Epithelial cell of proximal tubule (primary cell): ENCODE measurements at regions not wholly inside any gene's neighbourhood (a gene's known extent, or its start where the extent isn't known, plus 50 kb on each side); places are given as distances from the start of the nearest gene placed in this dataset.

Source experiments
- DNase-seq: peaks from one replicate; pipeline ENCODE4 v3.0.0-alpha.2; 2011; ENCODE audit warnings: low read depth
- H3K4me3 ChIP-seq: 2 replicates; pipeline ENCODE4 v1.5.1; 2011; ENCODE audit warnings: low read depth, mild to moderate bottlenecking, low read length
- TF ChIP-seq, protein P1 (sequence below): conservative IDR thresholded peaks from 2 replicates; pipeline ENCODE4 v1.5.1; 2012; ENCODE audit warnings: low read depth, mild to moderate bottlenecking, low read length

DNA sequence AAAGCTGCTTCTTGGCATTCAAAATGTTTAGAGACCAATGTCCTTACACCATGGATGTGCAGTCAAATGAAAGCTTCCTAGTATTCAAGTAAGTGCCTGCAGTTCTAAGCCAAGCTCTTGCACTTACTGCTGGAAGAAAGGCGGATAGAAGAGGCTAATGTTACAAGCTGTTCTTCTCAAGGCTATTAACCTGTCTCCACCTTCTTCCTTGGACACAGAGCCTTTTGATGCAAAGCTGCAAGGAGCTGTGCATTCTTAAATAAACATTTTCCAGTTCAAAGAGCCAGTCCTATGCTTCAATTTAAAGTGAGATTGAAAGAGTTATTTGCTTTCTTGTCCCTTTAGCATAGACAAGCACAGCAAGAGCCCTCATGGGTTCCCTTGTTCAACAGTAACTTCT is 167.9 kb upstream of the RUNX1 start:
- TF ChIP-seq, protein P1, sequence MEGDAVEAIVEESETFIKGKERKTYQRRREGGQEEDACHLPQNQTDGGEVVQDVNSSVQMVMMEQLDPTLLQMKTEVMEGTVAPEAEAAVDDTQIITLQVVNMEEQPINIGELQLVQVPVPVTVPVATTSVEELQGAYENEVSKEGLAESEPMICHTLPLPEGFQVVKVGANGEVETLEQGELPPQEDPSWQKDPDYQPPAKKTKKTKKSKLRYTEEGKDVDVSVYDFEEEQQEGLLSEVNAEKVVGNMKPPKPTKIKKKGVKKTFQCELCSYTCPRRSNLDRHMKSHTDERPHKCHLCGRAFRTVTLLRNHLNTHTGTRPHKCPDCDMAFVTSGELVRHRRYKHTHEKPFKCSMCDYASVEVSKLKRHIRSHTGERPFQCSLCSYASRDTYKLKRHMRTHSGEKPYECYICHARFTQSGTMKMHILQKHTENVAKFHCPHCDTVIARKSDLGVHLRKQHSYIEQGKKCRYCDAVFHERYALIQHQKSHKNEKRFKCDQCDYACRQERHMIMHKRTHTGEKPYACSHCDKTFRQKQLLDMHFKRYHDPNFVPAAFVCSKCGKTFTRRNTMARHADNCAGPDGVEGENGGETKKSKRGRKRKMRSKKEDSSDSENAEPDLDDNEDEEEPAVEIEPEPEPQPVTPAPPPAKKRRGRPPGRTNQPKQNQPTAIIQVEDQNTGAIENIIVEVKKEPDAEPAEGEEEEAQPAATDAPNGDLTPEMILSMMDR: no peak
- no peak overlapping the region for H3K4me3 ChIP-seq
- no peak for DNase-seq

DNA sequence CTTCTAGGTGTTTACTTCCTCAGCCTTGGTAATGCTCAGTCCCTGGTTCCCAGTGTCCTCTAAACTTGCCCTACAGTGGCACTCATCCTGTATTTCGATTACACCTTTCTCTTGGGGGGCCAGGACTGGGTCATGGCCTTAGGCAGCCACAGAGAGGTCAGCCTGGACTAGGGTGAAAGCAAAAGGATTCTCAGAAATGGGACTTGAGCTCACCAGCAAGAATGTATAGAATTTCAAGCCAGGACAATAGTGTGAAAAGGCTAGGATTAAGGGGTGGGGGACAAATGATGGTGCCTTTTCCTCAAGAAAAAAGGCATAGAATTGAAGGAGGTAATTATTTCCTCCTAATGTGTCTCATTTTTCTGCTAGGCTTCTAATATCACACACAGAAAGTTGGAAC is 166.8 kb upstream of the RUNX1 start:
- TF ChIP-seq, protein P1: no peak
- no peak for DNase-seq
- H3K4me3 ChIP-seq: no peak overlapping the region

DNA sequence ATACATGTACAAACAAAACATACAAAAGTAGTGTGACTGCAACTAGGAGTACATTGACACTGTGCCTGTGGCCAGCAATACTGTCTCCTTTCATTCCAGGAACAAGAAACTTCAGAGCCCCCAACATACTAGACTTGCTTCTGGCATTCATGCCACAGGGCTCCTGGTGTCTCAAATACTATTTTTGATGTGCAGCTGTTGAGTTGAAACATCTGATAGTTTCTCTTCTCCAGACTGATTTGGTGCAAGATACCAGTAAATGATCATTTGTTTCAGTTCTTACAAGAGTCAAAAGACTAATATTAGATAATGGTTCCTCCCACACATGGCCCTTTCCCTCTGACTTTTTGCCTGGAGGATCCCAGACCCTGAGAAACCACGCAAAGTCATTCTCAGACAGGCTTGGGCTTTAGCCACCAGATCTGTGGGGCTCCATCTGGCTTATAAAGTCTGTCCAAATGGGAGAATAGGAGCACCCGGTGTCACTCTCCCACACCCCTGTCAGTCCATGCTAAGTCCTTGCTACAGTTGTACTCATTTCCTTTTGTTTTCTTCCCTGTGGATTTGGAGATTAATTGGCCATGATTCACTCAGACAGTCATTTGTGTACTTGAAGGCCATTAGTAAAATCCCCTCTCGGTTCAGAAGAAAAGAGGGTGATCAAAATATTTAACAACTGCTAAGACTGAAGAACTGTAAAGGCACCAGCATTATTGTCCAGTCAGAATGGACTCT is 163.5 kb upstream of the RUNX1 start:
- TF ChIP-seq, protein P1: no peak
- DNase-seq: no peak
- H3K4me3 ChIP-seq: no peak overlapping the region

DNA sequence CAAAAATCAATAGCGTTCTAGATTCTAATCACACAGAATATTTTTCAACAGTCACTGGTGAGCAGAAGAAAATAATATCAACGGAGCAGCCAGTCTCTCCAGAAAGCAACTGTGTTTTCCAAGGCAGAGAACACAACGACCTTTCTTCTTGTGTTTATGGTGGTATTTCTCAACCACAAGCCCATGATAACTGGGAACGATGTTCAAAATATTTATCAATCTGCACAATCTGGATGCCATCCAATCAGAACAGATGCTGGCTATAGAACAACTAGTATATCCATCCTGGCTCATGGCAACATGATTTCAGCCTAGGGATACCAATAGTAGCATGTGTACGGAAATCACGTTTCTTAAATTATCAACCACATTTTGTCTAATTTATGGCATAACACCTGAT is 162.7 kb upstream of the RUNX1 start:
- H3K4me3 ChIP-seq: no peak overlapping the region
- TF ChIP-seq, protein P1: no peak
- DNase-seq: no peak

DNA sequence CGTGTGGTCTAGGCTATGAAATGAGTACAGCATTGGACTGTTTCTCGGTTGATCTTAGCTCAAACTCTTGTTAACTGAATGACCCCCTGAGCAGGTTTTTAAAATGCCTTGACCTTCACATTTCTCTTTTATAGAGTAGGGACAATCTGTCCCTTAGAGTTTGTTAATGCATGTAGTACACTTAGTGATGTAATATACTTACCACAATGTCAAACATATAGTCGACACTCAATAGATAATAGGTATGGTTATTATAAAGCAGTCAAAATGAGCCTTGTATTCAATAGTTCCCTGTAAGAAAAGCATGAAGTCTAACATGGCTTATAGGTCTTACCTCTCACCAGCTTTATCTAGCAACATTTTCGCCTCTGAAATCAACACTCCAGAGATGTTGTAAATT is 161.0 kb upstream of the RUNX1 start:
- TF ChIP-seq, protein P1: no peak
- DNase-seq: no peak
- H3K4me3 ChIP-seq: no peak overlapping the region

DNA sequence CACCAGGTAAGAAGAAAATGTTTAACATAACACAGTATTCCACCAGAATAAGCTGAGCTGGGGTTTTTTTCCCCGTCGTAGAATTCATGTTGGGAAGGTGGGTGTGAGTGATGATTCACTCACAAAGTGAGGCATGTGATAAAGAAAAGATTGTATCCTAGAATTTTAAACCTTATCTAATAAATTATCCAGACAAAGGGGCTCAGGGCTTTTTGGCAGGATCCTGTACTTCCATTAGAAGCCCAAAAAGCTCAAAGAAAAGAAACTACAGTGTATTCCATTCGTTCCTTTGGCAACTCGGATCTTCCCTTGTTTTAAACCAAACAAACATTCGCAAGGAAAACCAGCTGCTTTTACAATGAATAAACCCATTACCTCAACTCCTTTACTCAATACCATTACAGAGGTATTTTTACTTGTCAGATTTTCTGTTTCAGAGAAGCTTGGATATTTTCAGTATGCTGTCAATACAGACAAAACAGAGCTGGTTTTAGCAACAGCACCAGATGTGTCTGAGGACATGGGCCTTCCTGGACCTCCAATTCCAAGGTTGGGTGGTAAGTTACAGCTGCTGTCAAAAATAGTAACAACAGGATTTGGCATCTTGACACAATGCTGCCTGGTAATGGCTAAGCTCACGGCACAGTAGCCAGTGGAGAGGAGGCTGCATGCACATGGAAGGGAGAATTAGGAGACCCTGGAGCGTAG is 159.9 kb upstream of the RUNX1 start:
- H3K4me3 ChIP-seq: no peak overlapping the region
- TF ChIP-seq, protein P1: no peak
- DNase-seq: no peak
